ENCODE measurements at regions not wholly inside any gene's neighbourhood (a gene's known extent, or its start where the extent isn't known, plus 50 kb on each side); places are given as distances from the start of the nearest gene placed in this dataset.

DNA sequence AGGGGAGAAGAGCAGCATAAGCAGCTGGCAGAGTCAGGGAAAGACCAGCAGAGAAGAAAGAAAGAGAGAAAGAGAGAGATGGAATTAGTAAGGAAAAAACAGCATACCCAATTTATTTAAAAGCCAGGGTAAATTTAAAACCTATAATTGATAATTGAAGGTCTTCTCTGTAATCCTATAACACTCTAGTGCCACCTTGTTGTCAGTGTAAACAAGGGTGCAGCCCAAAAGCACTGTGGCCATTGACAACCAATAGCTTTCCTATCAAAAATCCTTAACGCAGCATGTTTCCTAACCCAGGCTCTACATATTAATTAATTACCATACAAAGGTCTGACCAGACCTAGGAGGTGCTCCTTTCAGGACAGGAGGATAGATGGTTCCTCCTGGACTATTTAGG, 447.2 kb upstream of the HSFY2 start:
- CTCF ChIA-PET, result no interaction called here
- Histone ChIP-seq H3K4me1 (ENCODE audit: control insufficient read depth in 1 of 2, insufficient read depth in 2 of 2, low read length in 2 of 2) (no peaks in the 10 kb centered on the region), H3K79me2 (ENCODE audit: insufficient read depth, low read length) (no peaks in the 10 kb centered on the region), H4K20me1 (ENCODE audit: insufficient read depth) (no peaks in the 10 kb centered on the region), H3K9ac (ENCODE audit: low read length) (no peak overlapping the region), H3K27ac (ENCODE audit: low read depth, low read length) (no peak overlapping the region), H2AFZ (ENCODE audit: low read depth, low read length, poor library complexity, severe bottlenecking) (no peak overlapping the region), H3K9me3 (ENCODE audit: control insufficient read depth in 1 of 2, insufficient read depth in 1 of 2, low read depth in 1 of 2, low read length in 2 of 2) (no peaks in the 10 kb centered on the region), H3K27me3 (ENCODE audit: insufficient read depth, low read length) (no peaks in the 10 kb centered on the region), H3K9me2 (ENCODE audit: insufficient read depth) (no peaks in the 10 kb centered on the region), H3K4me3 (replicated peaks in 1 of 2; ENCODE audit: low read depth in 1 of 2, low read length in 2 of 2) (no peak overlapping the region), H3K36me3 (ENCODE audit: control insufficient read depth in 1 of 2, insufficient read depth in 2 of 2, low read length in 2 of 2) (no peaks in the 10 kb centered on the region), H3K4me2 (ENCODE audit: low read length) (no peak overlapping the region)
- intact Hi-C loops (cut with micrococcal nuclease), result no loop called here
- RAD21 ChIA-PET (ENCODE audit: low non-redundant PET in 1 of 2, low total read pairs in 2 of 2, uncharacterized antibody in 2 of 2, unreplicated experiment in 2 of 2), result no interaction called here
- ATAC-seq (no peak), DNase-seq (ENCODE audit: low read depth, low spot score) (no peak)
- no TSS peak for BruUV-seq (replicated peaks)
- POLR2A ChIA-PET, result no interaction called here
- TF ChIP-seq SRF (IDR thresholded peaks at IDR 0.05; ENCODE audit: low read depth) (no peak), TCF7L2 (IDR thresholded peaks at IDR 0.05; ENCODE audit: borderline replicate concordance, extremely low read depth, insufficient read depth, insufficient read length) (no peak), EGR1 (IDR thresholded peaks at IDR 0.05; ENCODE audit: low read depth) (no peak)

DNA sequence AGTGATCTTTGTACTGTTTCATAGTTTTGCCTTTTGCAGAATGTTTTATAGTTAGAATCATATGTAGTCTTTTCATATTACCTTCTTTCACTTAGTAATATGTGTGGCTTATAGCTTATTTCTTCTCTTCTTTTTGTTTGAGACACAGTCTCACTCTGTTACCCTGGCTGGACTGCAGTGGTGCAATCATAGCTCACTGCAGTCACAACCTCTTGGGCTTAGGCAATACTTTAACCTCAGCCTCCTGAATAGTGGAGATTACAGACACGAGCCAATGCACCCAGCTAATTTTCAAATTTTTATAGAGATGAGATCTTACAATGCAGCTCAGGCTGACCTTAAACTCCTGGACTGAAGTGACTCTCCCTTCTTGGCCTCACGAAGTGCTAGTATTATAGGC, 435.4 kb upstream of the HSFY2 start:
- no peak overlapping the region for H2AFZ ChIP-seq (ENCODE audit: low read depth, low read length, poor library complexity, severe bottlenecking)
- no peak for DNase-seq (ENCODE audit: low read depth, low spot score)
- no peaks in the 10 kb centered on the region for H3K4me1 ChIP-seq (ENCODE audit: control insufficient read depth in 1 of 2, insufficient read depth in 2 of 2, low read length in 2 of 2)
- intact Hi-C loops (cut with micrococcal nuclease), result no loop called here
- H3K9me2 ChIP-seq (ENCODE audit: insufficient read depth), result no peaks in the 10 kb centered on the region
- TF ChIP-seq CEBPB (IDR thresholded peaks at IDR 0.05; ENCODE audit: low read depth), result no peak
- TF ChIP-seq, protein P1, sequence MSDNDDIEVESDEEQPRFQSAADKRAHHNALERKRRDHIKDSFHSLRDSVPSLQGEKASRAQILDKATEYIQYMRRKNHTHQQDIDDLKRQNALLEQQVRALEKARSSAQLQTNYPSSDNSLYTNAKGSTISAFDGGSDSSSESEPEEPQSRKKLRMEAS (IDR thresholded peaks at IDR 0.05), result no peak
- TF ChIP-seq, protein P2, sequence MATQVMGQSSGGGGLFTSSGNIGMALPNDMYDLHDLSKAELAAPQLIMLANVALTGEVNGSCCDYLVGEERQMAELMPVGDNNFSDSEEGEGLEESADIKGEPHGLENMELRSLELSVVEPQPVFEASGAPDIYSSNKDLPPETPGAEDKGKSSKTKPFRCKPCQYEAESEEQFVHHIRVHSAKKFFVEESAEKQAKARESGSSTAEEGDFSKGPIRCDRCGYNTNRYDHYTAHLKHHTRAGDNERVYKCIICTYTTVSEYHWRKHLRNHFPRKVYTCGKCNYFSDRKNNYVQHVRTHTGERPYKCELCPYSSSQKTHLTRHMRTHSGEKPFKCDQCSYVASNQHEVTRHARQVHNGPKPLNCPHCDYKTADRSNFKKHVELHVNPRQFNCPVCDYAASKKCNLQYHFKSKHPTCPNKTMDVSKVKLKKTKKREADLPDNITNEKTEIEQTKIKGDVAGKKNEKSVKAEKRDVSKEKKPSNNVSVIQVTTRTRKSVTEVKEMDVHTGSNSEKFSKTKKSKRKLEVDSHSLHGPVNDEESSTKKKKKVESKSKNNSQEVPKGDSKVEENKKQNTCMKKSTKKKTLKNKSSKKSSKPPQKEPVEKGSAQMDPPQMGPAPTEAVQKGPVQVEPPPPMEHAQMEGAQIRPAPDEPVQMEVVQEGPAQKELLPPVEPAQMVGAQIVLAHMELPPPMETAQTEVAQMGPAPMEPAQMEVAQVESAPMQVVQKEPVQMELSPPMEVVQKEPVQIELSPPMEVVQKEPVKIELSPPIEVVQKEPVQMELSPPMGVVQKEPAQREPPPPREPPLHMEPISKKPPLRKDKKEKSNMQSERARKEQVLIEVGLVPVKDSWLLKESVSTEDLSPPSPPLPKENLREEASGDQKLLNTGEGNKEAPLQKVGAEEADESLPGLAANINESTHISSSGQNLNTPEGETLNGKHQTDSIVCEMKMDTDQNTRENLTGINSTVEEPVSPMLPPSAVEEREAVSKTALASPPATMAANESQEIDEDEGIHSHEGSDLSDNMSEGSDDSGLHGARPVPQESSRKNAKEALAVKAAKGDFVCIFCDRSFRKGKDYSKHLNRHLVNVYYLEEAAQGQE (IDR thresholded peaks at IDR 0.05; ENCODE audit: low read depth), result no peak
- TF ChIP-seq, protein P3, sequence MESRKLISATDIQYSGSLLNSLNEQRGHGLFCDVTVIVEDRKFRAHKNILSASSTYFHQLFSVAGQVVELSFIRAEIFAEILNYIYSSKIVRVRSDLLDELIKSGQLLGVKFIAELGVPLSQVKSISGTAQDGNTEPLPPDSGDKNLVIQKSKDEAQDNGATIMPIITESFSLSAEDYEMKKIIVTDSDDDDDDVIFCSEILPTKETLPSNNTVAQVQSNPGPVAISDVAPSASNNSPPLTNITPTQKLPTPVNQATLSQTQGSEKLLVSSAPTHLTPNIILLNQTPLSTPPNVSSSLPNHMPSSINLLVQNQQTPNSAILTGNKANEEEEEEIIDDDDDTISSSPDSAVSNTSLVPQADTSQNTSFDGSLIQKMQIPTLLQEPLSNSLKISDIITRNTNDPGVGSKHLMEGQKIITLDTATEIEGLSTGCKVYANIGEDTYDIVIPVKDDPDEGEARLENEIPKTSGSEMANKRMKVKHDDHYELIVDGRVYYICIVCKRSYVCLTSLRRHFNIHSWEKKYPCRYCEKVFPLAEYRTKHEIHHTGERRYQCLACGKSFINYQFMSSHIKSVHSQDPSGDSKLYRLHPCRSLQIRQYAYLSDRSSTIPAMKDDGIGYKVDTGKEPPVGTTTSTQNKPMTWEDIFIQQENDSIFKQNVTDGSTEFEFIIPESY (IDR thresholded peaks at IDR 0.05; ENCODE audit: extremely low read depth, insufficient replicate concordance, low read length), result no peak
- no peak for TF ChIP-seq EZH2phosphoT487 (IDR thresholded peaks at IDR 0.05; ENCODE audit: borderline replicate concordance)
- no peak for TF ChIP-seq FOSL1 (IDR thresholded peaks at IDR 0.05; ENCODE audit: low read depth)
- no peak for TF ChIP-seq RAD21 (IDR thresholded peaks at IDR 0.05; ENCODE audit: low read depth)
- TF ChIP-seq ZFX (IDR thresholded peaks at IDR 0.05), result no peak
- TF ChIP-seq, protein P4, sequence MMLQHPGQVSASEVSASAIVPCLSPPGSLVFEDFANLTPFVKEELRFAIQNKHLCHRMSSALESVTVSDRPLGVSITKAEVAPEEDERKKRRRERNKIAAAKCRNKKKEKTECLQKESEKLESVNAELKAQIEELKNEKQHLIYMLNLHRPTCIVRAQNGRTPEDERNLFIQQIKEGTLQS (IDR thresholded peaks at IDR 0.05), result no peak
- TF ChIP-seq EZH2 (IDR thresholded peaks at IDR 0.05), result no peak
- TF ChIP-seq TCF7L2 (IDR thresholded peaks at IDR 0.05; ENCODE audit: borderline replicate concordance, extremely low read depth, insufficient read depth, insufficient read length), result no peak
- H4K20me1 ChIP-seq (ENCODE audit: insufficient read depth), result no peaks in the 10 kb centered on the region
- no TSS peak for BruUV-seq (replicated peaks)
- H3K9me3 ChIP-seq (ENCODE audit: control insufficient read depth in 1 of 2, insufficient read depth in 1 of 2, low read depth in 1 of 2, low read length in 2 of 2), result no peaks in the 10 kb centered on the region
- RAD21 ChIA-PET (ENCODE audit: low non-redundant PET in 1 of 2, low total read pairs in 2 of 2, uncharacterized antibody in 2 of 2, unreplicated experiment in 2 of 2), result no interaction called here
- no peaks in the 10 kb centered on the region for H3K79me2 ChIP-seq (ENCODE audit: insufficient read depth, low read length)
- H3K4me3 ChIP-seq (replicated peaks in 1 of 2; ENCODE audit: low read depth in 1 of 2, low read length in 2 of 2), result no peak overlapping the region
- H3K27me3 ChIP-seq (ENCODE audit: insufficient read depth, low read length), result no peaks in the 10 kb centered on the region
- H3K27ac ChIP-seq (ENCODE audit: low read depth, low read length), result no peak overlapping the region
- H3K4me2 ChIP-seq (ENCODE audit: low read length), result no peak overlapping the region
- H3K36me3 ChIP-seq (ENCODE audit: control insufficient read depth in 1 of 2, insufficient read depth in 2 of 2, low read length in 2 of 2), result no peaks in the 10 kb centered on the region
- POLR2A ChIA-PET, result no interaction called here
- CTCF ChIA-PET, result no interaction called here
- no peak overlapping the region for H3K9ac ChIP-seq (ENCODE audit: low read length)
- ATAC-seq, result no peak
